ENCODE measurements at regions not wholly inside any gene's neighbourhood (a gene's known extent, or its start where the extent isn't known, plus 50 kb on each side); places are given as distances from the start of the nearest gene placed in this dataset.

DNA sequence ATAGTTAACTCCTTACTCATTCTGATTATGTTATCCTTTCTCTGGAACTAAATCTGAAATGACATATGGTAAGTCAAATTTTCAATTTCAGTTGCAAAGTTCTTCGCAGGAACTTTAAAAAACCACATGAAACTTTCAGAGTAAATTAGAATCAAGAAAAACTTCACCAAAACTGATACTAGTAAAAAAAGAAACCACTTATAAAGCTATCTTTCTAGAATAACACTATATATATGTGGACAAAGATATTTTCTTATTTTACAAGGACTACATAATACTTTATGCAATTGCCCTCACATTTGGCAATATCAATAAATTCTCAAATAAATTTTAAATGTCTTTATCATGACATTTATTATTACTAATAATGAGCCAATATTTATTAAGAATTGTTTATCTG lies 1847.1 kb upstream of the NUDT12 start:
- no peak for TF ChIP-seq EZH2 (IDR thresholded peaks at IDR 0.05; ENCODE audit: borderline replicate concordance)
- TF ChIP-seq, protein P1, sequence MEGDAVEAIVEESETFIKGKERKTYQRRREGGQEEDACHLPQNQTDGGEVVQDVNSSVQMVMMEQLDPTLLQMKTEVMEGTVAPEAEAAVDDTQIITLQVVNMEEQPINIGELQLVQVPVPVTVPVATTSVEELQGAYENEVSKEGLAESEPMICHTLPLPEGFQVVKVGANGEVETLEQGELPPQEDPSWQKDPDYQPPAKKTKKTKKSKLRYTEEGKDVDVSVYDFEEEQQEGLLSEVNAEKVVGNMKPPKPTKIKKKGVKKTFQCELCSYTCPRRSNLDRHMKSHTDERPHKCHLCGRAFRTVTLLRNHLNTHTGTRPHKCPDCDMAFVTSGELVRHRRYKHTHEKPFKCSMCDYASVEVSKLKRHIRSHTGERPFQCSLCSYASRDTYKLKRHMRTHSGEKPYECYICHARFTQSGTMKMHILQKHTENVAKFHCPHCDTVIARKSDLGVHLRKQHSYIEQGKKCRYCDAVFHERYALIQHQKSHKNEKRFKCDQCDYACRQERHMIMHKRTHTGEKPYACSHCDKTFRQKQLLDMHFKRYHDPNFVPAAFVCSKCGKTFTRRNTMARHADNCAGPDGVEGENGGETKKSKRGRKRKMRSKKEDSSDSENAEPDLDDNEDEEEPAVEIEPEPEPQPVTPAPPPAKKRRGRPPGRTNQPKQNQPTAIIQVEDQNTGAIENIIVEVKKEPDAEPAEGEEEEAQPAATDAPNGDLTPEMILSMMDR (IDR thresholded peaks at IDR 0.05; ENCODE audit: poor library complexity): no peak
- TF ChIP-seq EZH2phosphoT487 (IDR thresholded peaks at IDR 0.05; ENCODE audit: low read depth, severe bottlenecking, unreplicated experiment): no peak
